ENCODE measurements at regions not wholly inside any gene's neighbourhood (a gene's known extent, or its start where the extent isn't known, plus 50 kb on each side); places are given as distances from the start of the nearest gene placed in this dataset.

GRCh38 chr4:22312113-22312512, 203.8 kb downstream of the ADGRA3 start:
- no peak for DNase-seq (ENCODE audit: low spot score)
- TF ChIP-seq CTCF (IDR thresholded peaks at IDR 0.05; ENCODE audit: extremely low read depth, insufficient read depth, missing control alignments): no peak
- in situ Hi-C loops (cut with MboI; ENCODE audit: low pct_unique_long_range_greater_than_20kb, low sequenced_read_pairs, unreplicated experiment): no loop called here

GRCh38 chr4:22301253-22301652, 214.6 kb downstream of the ADGRA3 start:
- in situ Hi-C loops (cut with MboI; ENCODE audit: low pct_unique_long_range_greater_than_20kb, low sequenced_read_pairs, unreplicated experiment): no loop called here
- TF ChIP-seq CTCF (IDR thresholded peaks at IDR 0.05; ENCODE audit: extremely low read depth, insufficient read depth, missing control alignments): no peak

GRCh38 chr4:22299678-22300077, 216.2 kb downstream of the ADGRA3 start:
- DNase-seq (ENCODE audit: low spot score): no peak

More at GRCh38 chr4:22301253-22301652, 214.6 kb downstream of the ADGRA3 start:
- DNase-seq (ENCODE audit: low spot score): no peak

GRCh38 chr4:22287631-22288030, 228.2 kb downstream of the ADGRA3 start:
- no peak for TF ChIP-seq CTCF (IDR thresholded peaks at IDR 0.05; ENCODE audit: extremely low read depth, insufficient read depth, missing control alignments)
- DNase-seq (ENCODE audit: low spot score): no peak
- in situ Hi-C loops (cut with MboI; ENCODE audit: low pct_unique_long_range_greater_than_20kb, low sequenced_read_pairs, unreplicated experiment): no loop called here

More at GRCh38 chr4:22299678-22300077, 216.2 kb downstream of the ADGRA3 start:
- in situ Hi-C loops (cut with MboI; ENCODE audit: low pct_unique_long_range_greater_than_20kb, low sequenced_read_pairs, unreplicated experiment): no loop called here
- TF ChIP-seq CTCF (IDR thresholded peaks at IDR 0.05; ENCODE audit: extremely low read depth, insufficient read depth, missing control alignments): no peak

- no peak for TF ChIP-seq CTCF (IDR thresholded peaks at IDR 0.05; ENCODE audit: extremely low read depth, insufficient read depth, missing control alignments)
- no peak for DNase-seq (ENCODE audit: low spot score)
- in situ Hi-C loops (cut with MboI; ENCODE audit: low pct_unique_long_range_greater_than_20kb, low sequenced_read_pairs, unreplicated experiment): no loop called here
Observed at GRCh38 chr4:22268350-22269025, 247.4 kb downstream of the ADGRA3 start.

GRCh38 chr4:22264261-22264660, 251.6 kb downstream of the ADGRA3 start:
- in situ Hi-C loops (cut with MboI; ENCODE audit: low pct_unique_long_range_greater_than_20kb, low sequenced_read_pairs, unreplicated experiment): no loop called here
- DNase-seq (ENCODE audit: low spot score): no peak
- no peak for TF ChIP-seq CTCF (IDR thresholded peaks at IDR 0.05; ENCODE audit: extremely low read depth, insufficient read depth, missing control alignments)
